ENCODE measurements at regions not wholly inside any gene's neighbourhood (a gene's known extent, or its start where the extent isn't known, plus 50 kb on each side); places are given as distances from the start of the nearest gene placed in this dataset.
"Not testable (repeated sequence)": the region's sequence is repeated elsewhere in the genome, so short reads cannot be mapped to it uniquely, and the experiment has no call there.

DNA sequence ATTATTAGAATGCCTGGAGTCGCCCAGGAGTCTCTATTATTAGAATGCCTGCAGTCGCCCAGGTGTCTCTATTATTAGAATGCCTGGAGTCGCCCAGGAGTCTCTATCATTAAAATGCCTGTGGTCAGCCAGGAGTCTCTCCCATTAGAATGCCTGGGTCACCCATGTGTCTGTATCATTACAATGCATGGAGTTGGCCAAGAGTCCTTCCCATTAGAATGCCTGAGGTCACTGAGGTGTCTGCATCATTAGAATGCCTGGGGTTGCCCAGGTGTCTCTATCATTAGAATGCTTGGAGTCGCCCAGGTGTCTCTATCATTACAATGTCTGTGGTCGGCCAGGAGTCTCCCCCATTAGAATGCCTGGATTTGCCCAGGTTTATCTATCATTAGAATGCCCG, 66.9 kb downstream of the RNF187 start:
- intact Hi-C loops (cut with DNase I; ENCODE audit: low total_unique reads), result no loop called here
- H3K27ac ChIP-seq, result no peak overlapping the region
- no peak for DNase-seq
- H3K4me3 ChIP-seq, result no peak overlapping the region
- whole genome bisulfite sequencing, 2 donors, result 50 to 55% methylated on average over 5 to 6 of the region's 6 CpGs
- no peaks in the 10 kb centered on the region for H3K27me3 ChIP-seq
- TF ChIP-seq POLR2A (IDR thresholded peaks at IDR 0.05), result no peak
- TF ChIP-seq, protein P1, sequence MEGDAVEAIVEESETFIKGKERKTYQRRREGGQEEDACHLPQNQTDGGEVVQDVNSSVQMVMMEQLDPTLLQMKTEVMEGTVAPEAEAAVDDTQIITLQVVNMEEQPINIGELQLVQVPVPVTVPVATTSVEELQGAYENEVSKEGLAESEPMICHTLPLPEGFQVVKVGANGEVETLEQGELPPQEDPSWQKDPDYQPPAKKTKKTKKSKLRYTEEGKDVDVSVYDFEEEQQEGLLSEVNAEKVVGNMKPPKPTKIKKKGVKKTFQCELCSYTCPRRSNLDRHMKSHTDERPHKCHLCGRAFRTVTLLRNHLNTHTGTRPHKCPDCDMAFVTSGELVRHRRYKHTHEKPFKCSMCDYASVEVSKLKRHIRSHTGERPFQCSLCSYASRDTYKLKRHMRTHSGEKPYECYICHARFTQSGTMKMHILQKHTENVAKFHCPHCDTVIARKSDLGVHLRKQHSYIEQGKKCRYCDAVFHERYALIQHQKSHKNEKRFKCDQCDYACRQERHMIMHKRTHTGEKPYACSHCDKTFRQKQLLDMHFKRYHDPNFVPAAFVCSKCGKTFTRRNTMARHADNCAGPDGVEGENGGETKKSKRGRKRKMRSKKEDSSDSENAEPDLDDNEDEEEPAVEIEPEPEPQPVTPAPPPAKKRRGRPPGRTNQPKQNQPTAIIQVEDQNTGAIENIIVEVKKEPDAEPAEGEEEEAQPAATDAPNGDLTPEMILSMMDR (IDR thresholded peaks at IDR 0.05), result no peak
- no peaks in the 10 kb centered on the region for H3K4me1 ChIP-seq
- H3K36me3 ChIP-seq (ENCODE audit: low read depth, missing control alignments), result no peaks in the 10 kb centered on the region
- no peaks in the 10 kb centered on the region for H3K9me3 ChIP-seq

DNA sequence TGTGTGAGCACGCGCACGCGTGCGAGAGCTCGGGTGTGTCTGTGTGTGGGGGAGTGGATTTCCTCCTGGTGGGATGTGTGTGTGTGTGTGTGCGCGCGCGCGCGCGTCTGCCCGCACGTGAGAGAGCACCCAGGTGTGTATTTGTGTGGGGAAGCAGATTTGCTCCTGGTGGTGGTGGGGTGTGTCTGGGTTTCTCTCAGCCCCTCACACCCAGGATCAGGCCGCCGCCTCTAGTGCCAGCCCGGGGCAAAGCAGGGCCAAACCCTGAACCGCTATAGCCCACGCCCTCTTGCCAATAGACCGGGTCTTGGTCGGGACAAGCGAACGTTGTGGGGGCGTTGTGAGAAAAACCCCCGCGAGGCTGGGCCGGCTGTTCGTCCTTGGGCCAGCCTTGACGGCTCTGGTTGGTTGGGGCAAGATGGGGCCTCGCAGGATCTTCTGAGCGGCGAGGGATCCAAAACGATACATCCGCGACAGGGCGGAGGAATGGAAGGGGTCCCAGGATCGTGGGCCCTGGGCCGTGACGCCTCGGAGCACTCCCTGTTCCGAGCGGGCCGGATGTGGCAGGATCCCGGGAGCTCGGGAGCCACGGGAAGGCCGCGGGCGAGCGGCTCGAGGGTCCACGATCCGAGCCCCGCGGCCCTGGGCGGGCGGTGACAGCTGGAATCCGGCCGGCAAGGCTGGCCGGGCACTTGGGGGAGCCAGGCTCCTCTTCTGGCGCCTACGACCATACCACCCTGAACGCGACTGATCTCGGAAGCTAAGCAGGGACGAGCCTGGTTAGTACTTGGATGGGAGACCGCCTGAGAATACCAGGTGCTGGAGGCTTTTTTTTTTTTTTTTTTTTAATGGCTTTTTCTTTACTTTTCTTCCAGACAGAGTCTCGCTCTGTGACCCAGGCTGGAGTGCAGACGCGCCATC, 68.2 kb downstream of the RNF187 start:
- peak overlapping the region; percentile 4 to 26 for H3K4me3 ChIP-seq
- DNase-seq, result no peak
- no peaks in the 10 kb centered on the region for H3K27me3 ChIP-seq
- H3K9me3 ChIP-seq, result no peaks in the 10 kb centered on the region
- no peaks in the 10 kb centered on the region for H3K36me3 ChIP-seq (ENCODE audit: low read depth, missing control alignments)
- intact Hi-C loops (cut with DNase I; ENCODE audit: low total_unique reads), result no loop called here
- TF ChIP-seq, protein P1 (IDR thresholded peaks at IDR 0.05), result no peak
- no peak for TF ChIP-seq POLR2A (IDR thresholded peaks at IDR 0.05)
- WGBS, 2 donors, result 38 to 40% methylated on average over 41 to 71 of the region's 71 CpGs
- no peak overlapping the region for H3K27ac ChIP-seq
- H3K4me1 ChIP-seq, result no peaks in the 10 kb centered on the region

DNA sequence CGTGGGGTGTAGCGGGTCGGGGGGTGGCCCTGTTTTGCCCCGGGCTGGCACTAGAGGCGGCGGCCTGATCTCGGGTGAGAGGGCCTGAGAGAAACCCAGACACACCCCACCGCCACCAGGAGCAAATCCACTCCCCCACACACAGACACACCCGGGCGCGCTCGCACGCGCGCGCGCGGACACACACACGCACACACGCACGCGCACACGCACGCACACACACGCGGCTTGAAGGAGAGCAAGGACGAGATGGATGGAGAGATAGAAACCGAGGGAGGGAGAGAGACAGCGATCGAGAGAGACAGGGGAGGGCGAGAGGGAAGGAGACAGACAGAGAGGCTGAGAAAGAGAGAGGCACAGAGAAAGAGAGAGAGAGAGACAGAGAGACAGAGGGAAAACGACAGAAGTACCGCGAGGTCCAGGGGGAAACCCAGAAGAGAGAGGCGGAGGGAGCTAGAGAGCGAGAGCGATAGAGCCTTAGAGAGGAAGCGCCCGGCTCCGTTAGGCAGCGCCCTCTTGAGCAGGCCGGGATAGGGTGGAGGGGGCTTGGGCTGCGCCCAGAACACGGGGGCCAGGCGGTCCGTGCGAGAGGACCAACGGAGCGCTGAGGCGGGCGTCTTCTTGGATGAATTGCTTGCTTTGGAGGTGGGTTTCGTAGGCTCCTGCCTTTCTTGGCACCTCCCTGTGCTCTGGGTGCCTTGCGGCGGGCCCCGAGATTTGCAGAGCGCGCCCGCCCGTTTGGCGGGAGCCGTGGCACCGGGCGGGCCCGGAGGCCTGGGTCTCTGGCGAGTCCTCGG, 69.7 kb downstream of the RNF187 start:
- H3K9me3 ChIP-seq; intact Hi-C loops (cut with DNase I; ENCODE audit: low total_unique reads); H3K4me3 ChIP-seq; DNase-seq; H3K4me1 ChIP-seq; H3K27me3 ChIP-seq; H3K36me3 ChIP-seq (ENCODE audit: low read depth, missing control alignments); H3K27ac ChIP-seq: not testable (repeated sequence)
- WGBS, 2 donors, result 45 to 56% methylated on average over 16 to 18 of the region's 66 CpGs

Small RNA genes lying in the stretch of these regions (small RNA-seq; reads per million reads assigned to genes)
- 0.27 to 0.38 reads per million in 2 donors for gene RNA5SP19
